ENCODE measurements at regions not wholly inside any gene's neighbourhood (a gene's known extent, or its start where the extent isn't known, plus 50 kb on each side); places are given as distances from the start of the nearest gene placed in this dataset.

DNA sequence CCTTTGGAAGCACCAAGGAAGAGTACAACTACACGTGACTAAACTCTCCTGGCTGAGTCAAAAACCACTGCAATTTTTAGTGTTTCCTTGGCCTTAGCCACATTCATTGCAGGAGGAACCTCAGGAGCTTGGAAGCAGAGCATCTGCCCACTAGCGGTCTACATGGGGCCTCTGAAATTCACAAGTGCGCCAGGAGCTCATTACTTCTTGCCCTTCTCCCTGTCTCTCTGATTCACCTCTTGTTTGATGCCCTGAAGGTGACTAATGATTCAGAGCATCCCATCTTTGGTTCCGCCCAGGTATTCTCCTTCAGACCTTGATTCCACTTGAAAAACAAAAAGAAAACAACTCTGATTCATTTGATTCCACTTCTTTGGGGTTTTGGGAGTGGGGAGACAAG is 201.1 kb upstream of the LPP start:
- TF ChIP-seq, protein P1, sequence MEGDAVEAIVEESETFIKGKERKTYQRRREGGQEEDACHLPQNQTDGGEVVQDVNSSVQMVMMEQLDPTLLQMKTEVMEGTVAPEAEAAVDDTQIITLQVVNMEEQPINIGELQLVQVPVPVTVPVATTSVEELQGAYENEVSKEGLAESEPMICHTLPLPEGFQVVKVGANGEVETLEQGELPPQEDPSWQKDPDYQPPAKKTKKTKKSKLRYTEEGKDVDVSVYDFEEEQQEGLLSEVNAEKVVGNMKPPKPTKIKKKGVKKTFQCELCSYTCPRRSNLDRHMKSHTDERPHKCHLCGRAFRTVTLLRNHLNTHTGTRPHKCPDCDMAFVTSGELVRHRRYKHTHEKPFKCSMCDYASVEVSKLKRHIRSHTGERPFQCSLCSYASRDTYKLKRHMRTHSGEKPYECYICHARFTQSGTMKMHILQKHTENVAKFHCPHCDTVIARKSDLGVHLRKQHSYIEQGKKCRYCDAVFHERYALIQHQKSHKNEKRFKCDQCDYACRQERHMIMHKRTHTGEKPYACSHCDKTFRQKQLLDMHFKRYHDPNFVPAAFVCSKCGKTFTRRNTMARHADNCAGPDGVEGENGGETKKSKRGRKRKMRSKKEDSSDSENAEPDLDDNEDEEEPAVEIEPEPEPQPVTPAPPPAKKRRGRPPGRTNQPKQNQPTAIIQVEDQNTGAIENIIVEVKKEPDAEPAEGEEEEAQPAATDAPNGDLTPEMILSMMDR (IDR thresholded peaks at IDR 0.05): no peak
- TF ChIP-seq TEAD4 (IDR thresholded peaks at IDR 0.05; ENCODE audit: borderline replicate concordance, insufficient read depth): no peak
- TF ChIP-seq EP300 (IDR thresholded peaks at IDR 0.05; ENCODE audit: borderline replicate concordance in 1 of 2, low read depth in 1 of 2, low read length in 1 of 2): no peak
- TF ChIP-seq POLR2AphosphoS5 (IDR thresholded peaks at IDR 0.05; ENCODE audit: low read depth, low read length): no peak
- no peak for TF ChIP-seq EZH2phosphoT487 (IDR thresholded peaks at IDR 0.05; ENCODE audit: borderline replicate concordance, low read depth)
- TF ChIP-seq REST (IDR thresholded peaks at IDR 0.05; ENCODE audit: low read depth, low read length): no peak
- TF ChIP-seq, protein P2, sequence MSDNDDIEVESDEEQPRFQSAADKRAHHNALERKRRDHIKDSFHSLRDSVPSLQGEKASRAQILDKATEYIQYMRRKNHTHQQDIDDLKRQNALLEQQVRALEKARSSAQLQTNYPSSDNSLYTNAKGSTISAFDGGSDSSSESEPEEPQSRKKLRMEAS (IDR thresholded peaks at IDR 0.05; ENCODE audit: low read depth): no peak
- no peak for TF ChIP-seq RAD21 (IDR thresholded peaks at IDR 0.05; ENCODE audit: low read length)
- TF ChIP-seq YY1 (IDR thresholded peaks at IDR 0.05; ENCODE audit: low read depth): no peak
- TF ChIP-seq RFX5 (IDR thresholded peaks at IDR 0.05; ENCODE audit: low read length): no peak
- TF ChIP-seq RCOR1 (IDR thresholded peaks at IDR 0.05; ENCODE audit: low read length): no peak

Data from SK-N-SH (cell line).